Esophagus squamous epithelium (tissue), 5 donors: ENCODE measurements at regions not wholly inside any gene's neighbourhood (a gene's known extent, or its start where the extent isn't known, plus 50 kb on each side); places are given as distances from the start of the nearest gene placed in this dataset.

ENCODE experiments used
- DNase-seq: peaks from one replicate; lab custom pipeline; 2025; lab: John Stamatoyannopoulos, UW
- H3K27ac ChIP-seq, 4 donors: fragments of 200-600 bp; sonication (generic); one replicate each; pipeline ENCODE4 v1.5.1; 2016 to 2019; ENCODE audit warnings: mild to moderate bottlenecking in 1 of 4
- H3K27me3 ChIP-seq, 4 donors: fragments of 200-600 bp; sonication (generic); 1 replicate in 3 of 4; 2 replicates in 1 of 4; pipeline versions ENCODE4 v1.5.1 to v1.6.0; 2017 to 2021; ENCODE audit warnings: antibody characterized with exemption in 1 of 4
- H3K36me3 ChIP-seq, 3 donors: fragments of 200-600 bp; sonication (generic); one replicate each; pipeline ENCODE4 v1.5.1; 2016 to 2019
- H3K4me1 ChIP-seq, 3 donors: fragments of 200-600 bp; sonication (generic); one replicate each; pipeline ENCODE4 v1.5.1; 2017 to 2019
- H3K4me3 ChIP-seq, 4 donors: fragments of 200-600 bp; sonication (generic); 1 replicate in 3 of 4; 2 replicates in 1 of 4; pipeline ENCODE4 v1.5.1; 2016 to 2019; ENCODE audit warnings: mild to moderate bottlenecking in 2 of 4, moderate library complexity in 1 of 4
- H3K9me3 ChIP-seq, 3 donors: fragments of 200-600 bp; sonication (generic); one replicate each; pipeline ENCODE4 v1.5.1; 2016 to 2019
- POLR2A ChIP-seq, 4 donors: fragments of 450-650 bp; IDR thresholded peaks; one replicate each; pipeline ENCODE4 v1.6.1; 2017; ENCODE audit warnings: antibody characterized with exemption in 4 of 4, mild to moderate bottlenecking in 4 of 4, moderate library complexity in 3 of 4
- WGBS, 2 donors: methylation state at CpG; one replicate each; pipeline ENCODE4 v1.1.5; 2018; 5-methylcytosine and 5-hydroxymethylcytosine counted together
- intact Hi-C: fragments of 100-400 bp; cut with DNase I; formaldehyde crosslinking; loops from one replicate; pipeline ENCODE4 v1.15.0; 2022
- TF ChIP-seq, protein P1 (sequence below), 6 experiments: fragments of 450-650 bp in 4 of 6; fragments of 200-600 bp in 2 of 6; sonication (generic) in 2 of 6; IDR thresholded peaks; one replicate each; pipeline ENCODE4 v1.5.1; 2016 to 2019; ENCODE audit warnings: antibody characterized with exemption in 6 of 6, mild to moderate bottlenecking in 4 of 6, moderate library complexity in 4 of 6
- donor health status: DM: yes; HTN: yes; CAD: no.

DNA sequence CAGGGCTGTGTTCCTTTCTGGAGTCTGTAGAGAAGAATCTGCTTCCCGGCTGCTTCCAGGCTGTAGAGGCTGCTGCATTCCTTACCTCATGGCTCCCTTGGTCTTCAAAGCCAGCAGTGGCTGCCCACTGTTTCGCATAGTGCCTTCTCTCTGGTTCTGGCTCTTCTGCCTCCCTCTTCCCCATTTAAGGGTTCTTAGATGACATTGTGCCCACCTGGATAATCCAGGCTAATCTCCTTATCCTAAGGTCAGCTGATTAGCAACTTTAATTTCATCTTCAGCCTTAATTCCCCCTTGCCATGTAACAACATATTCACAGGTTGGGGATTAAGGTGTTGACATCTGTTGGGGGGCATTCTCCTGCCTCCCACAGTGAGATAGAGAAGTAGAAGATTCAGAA lies 208.6 kb upstream of the TMTC1 start:
- WGBS, 2 donors: 85 to 96% methylated on average over 2 of the region's 2 CpGs
- H3K4me1 ChIP-seq: no peaks in the 10 kb centered on the region
- H3K36me3 ChIP-seq: no peaks in the 10 kb centered on the region
- H3K27ac ChIP-seq: no peak overlapping the region
- H3K9me3 ChIP-seq: no peaks in the 10 kb centered on the region
- intact Hi-C loops: no loop called here
- H3K4me3 ChIP-seq: no peak overlapping the region
- no peak for TF ChIP-seq POLR2A (IDR thresholded peaks at IDR 0.05)
- TF ChIP-seq, protein P1, sequence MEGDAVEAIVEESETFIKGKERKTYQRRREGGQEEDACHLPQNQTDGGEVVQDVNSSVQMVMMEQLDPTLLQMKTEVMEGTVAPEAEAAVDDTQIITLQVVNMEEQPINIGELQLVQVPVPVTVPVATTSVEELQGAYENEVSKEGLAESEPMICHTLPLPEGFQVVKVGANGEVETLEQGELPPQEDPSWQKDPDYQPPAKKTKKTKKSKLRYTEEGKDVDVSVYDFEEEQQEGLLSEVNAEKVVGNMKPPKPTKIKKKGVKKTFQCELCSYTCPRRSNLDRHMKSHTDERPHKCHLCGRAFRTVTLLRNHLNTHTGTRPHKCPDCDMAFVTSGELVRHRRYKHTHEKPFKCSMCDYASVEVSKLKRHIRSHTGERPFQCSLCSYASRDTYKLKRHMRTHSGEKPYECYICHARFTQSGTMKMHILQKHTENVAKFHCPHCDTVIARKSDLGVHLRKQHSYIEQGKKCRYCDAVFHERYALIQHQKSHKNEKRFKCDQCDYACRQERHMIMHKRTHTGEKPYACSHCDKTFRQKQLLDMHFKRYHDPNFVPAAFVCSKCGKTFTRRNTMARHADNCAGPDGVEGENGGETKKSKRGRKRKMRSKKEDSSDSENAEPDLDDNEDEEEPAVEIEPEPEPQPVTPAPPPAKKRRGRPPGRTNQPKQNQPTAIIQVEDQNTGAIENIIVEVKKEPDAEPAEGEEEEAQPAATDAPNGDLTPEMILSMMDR (IDR thresholded peaks at IDR 0.05): no peak
- H3K27me3 ChIP-seq: no peaks in the 10 kb centered on the region
- no peak for DNase-seq

DNA sequence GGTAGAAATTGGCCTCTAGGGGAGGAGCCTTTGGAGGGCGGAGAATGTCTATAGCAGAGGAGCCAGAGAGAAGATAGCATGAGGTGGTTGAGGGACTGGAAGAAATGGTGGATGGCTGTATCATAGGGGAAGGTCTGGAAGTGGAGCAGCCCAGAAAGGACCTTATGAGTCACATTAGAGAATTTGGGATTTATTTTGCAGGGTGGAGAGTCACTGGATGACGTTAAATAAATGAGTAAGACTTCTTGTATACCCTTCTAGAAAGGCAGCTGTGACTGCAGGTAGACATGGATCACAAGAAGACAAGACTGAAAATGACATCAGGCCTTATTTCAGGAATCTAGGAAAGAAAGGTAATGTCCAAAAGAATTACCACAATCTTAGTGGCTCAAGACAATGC lies 208.2 kb upstream of the TMTC1 start:
- H3K36me3 ChIP-seq: no peaks in the 10 kb centered on the region
- no peak for TF ChIP-seq POLR2A (IDR thresholded peaks at IDR 0.05)
- TF ChIP-seq, protein P1 (IDR thresholded peaks at IDR 0.05): no peak
- no peaks in the 10 kb centered on the region for H3K4me1 ChIP-seq
- intact Hi-C loops: no loop called here
- no peaks in the 10 kb centered on the region for H3K9me3 ChIP-seq
- no peak overlapping the region for H3K4me3 ChIP-seq
- no peaks in the 10 kb centered on the region for H3K27me3 ChIP-seq
- DNase-seq: no peak
- 65 to 69% methylated on average over 2 of the region's 2 CpGs for WGBS, 2 donors
- no peak overlapping the region for H3K27ac ChIP-seq

DNA sequence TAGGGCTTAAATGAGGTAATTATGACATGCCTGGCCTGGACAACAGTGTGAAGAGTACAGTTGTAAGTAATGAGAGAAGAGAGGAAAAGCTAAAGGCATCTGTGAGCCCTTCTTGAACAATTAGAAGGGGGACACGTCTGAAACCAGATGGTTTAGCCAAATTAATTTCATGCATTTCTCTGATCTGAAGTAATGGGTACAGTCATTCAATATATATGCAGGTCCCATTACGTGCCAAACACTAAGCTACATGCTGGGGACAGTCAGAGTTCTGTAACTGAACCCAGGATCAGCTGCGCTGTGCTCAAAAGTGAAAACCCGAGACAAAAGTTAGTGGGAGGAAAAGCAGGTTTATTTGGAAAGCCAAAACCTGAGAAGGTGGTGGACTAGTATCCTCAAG lies 207.2 kb upstream of the TMTC1 start:
- no peak overlapping the region for H3K27ac ChIP-seq
- H3K36me3 ChIP-seq: no peaks in the 10 kb centered on the region
- no peaks in the 10 kb centered on the region for H3K9me3 ChIP-seq
- intact Hi-C loops: no loop called here
- no peaks in the 10 kb centered on the region for H3K27me3 ChIP-seq
- 75 to 76% methylated on average over 4 of the region's 4 CpGs for WGBS, 2 donors
- no peak for DNase-seq
- no peaks in the 10 kb centered on the region for H3K4me1 ChIP-seq
- no peak for TF ChIP-seq POLR2A (IDR thresholded peaks at IDR 0.05)
- H3K4me3 ChIP-seq: no peak overlapping the region

DNA sequence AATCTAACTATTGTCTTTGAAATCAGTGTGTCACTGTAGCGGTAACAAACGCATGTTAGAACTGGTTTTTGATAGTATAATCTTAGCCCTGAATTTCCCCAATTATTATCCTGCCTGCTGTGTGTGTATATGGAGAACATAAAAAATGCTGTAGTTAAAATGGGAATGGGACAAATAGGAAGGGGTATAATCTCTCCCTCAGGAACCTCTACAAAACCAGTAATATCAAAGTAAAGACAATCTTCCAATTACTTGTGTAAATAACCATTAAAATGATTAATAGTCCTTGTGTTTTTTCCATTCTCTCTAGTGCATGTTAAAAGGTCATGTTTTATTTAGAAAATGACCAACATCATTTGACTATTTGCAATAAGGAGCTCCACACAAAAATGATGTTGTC lies 200.1 kb upstream of the TMTC1 start:
- DNase-seq: no peak
- H3K27me3 ChIP-seq: no peaks in the 10 kb centered on the region
- no peaks in the 10 kb centered on the region for H3K36me3 ChIP-seq
- H3K4me3 ChIP-seq: no peak overlapping the region
- no peaks in the 10 kb centered on the region for H3K4me1 ChIP-seq
- 68 to 73% methylated on average over 2 of the region's 2 CpGs for WGBS, 2 donors
- no peaks in the 10 kb centered on the region for H3K9me3 ChIP-seq
- no peak for TF ChIP-seq POLR2A (IDR thresholded peaks at IDR 0.05)
- TF ChIP-seq, protein P1 (IDR thresholded peaks at IDR 0.05): no peak
- no peak overlapping the region for H3K27ac ChIP-seq
- intact Hi-C loops: no loop called here

DNA sequence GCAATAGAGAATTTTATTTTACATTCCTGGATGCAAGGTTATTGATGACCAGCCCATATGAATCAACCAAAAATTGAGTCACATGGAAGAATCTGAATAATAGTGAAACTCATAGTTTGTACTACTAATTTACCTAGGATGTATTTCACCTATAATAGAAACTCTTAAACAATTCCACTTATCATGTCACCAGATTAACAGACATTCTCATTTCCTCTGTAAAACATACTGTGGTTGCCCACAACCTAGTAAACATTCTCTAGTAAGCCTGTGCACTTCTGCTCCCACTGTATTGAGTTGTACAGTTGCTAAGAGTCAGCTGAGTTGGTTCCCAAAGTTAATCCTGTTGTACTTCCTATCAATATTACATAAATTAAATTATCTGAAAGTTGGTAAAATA lies 196.6 kb upstream of the TMTC1 start:
- H3K27me3 ChIP-seq: no peaks in the 10 kb centered on the region
- no peak for TF ChIP-seq POLR2A (IDR thresholded peaks at IDR 0.05)
- TF ChIP-seq, protein P1 (IDR thresholded peaks at IDR 0.05): no peak
- H3K27ac ChIP-seq: no peak overlapping the region
- H3K4me1 ChIP-seq: no peaks in the 10 kb centered on the region
- no peak overlapping the region for H3K4me3 ChIP-seq
- no peaks in the 10 kb centered on the region for H3K36me3 ChIP-seq
- intact Hi-C loops: no loop called here
- no peaks in the 10 kb centered on the region for H3K9me3 ChIP-seq
- DNase-seq: no peak

DNA sequence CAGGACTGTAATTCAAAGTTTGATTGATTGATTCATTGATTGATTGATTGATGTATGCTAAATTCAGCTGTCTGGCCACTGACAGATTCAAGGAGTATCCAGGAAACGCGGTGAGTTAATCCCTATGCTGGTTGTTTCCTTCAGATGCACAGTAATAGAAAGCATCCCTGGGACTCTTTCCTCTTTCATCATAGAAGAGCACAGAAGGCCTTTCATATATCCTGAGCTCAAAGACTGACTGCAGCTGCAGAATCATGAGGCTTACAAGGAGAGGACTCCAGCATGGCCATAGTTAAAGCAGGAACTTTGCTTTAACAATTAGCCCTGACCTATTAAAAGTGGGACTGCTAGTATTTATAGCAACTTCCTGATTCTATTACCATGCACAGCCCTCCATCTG lies 187.7 kb upstream of the TMTC1 start:
- Histone ChIP-seq H3K4me3 (no peak overlapping the region), H3K36me3 (no peaks in the 10 kb centered on the region), H3K27me3 (no peaks in the 10 kb centered on the region), H3K4me1 (no peaks in the 10 kb centered on the region), H3K9me3 (no peaks in the 10 kb centered on the region), H3K27ac (no peak overlapping the region)
- no peak for DNase-seq
- WGBS, 2 donors: 68 to 91% methylated on average over 2 of the region's 2 CpGs
- intact Hi-C loops: no loop called here
- no peak for TF ChIP-seq POLR2A (IDR thresholded peaks at IDR 0.05)
- TF ChIP-seq, protein P1 (IDR thresholded peaks at IDR 0.05): no peak
